Activated CD4-positive, alpha-beta memory T cell treated with anti-CD3 and anti-CD28 coated beads for 36 hours (primary cell): ENCODE measurements at regions not wholly inside any gene's neighbourhood (a gene's known extent, or its start where the extent isn't known, plus 50 kb on each side); places are given as distances from the start of the nearest gene placed in this dataset.
"Not testable (repeated sequence)": the region's sequence is repeated elsewhere in the genome, so short reads cannot be mapped to it uniquely, and the experiment has no call there.

ENCODE experiments used
- CTCF ChIA-PET: fragments of 350-600 bp; sonication (Branson Sonifier 250); formaldehyde crosslinking; loops from one replicate; lab custom pipeline; 2021; ENCODE audit warnings: antibody characterized with exemption, inconsistent platforms; lab: Charles Lee
- POLR2A ChIA-PET: fragments of 350-600 bp; sonication (Branson Sonifier 250); formaldehyde crosslinking; loops from one replicate; lab custom pipeline; 2021; ENCODE audit warnings: antibody characterized with exemption; lab: Charles Lee
- DNase-seq: peaks from one replicate; pipeline ENCODE4 v3.0.0-alpha.2; 2020
- H3K27ac Mint-ChIP-seq: one replicate; pipeline ENCODE4 v1.8.0; 2021; ENCODE audit warnings: mixed read lengths
- H3K27me3 Mint-ChIP-seq: one replicate; pipeline ENCODE4 v1.8.0; 2021; ENCODE audit warnings: mixed read lengths
- H3K36me3 Mint-ChIP-seq: one replicate; pipeline ENCODE4 v1.8.0; 2021; ENCODE audit warnings: mixed read lengths
- H3K4me1 Mint-ChIP-seq: one replicate; pipeline ENCODE4 v1.8.0; 2021; ENCODE audit warnings: low read depth, mixed read lengths
- H3K4me3 Mint-ChIP-seq: one replicate; pipeline ENCODE4 v1.8.0; 2021; ENCODE audit warnings: mild to moderate bottlenecking, mixed read lengths
- H3K9me3 Mint-ChIP-seq: one replicate; pipeline ENCODE4 v1.8.0; 2021; ENCODE audit warnings: mixed read lengths
- intact Hi-C: fragments of 100-400 bp; cut with micrococcal nuclease; formaldehyde crosslinking; loops from one replicate; pipeline ENCODE4 v1.15.1; 2023

- H3K4me1 Mint-ChIP-seq, H3K9me3 Mint-ChIP-seq, H3K27me3 Mint-ChIP-seq, POLR2A ChIA-PET, CTCF ChIA-PET, H3K4me3 Mint-ChIP-seq, DNase-seq, H3K27ac Mint-ChIP-seq, intact Hi-C loops, H3K36me3 Mint-ChIP-seq: not testable (repeated sequence)
Measured at GRCh38 chr4:96414853-96415252, 575.0 kb downstream of the PDHA2 start.

- no peaks in the 10 kb centered on the region for H3K4me1 Mint-ChIP-seq
- no peak overlapping the region for H3K4me3 Mint-ChIP-seq
- no peaks in the 10 kb centered on the region for H3K27me3 Mint-ChIP-seq
Measured at GRCh38 chr4:96429657-96430056, 589.8 kb downstream of the PDHA2 start.

GRCh38 chr4:96431094-96431493 is 591.2 kb downstream of the PDHA2 start:
- intact Hi-C loops, result no loop called here
- Mint-ChIP-seq H3K36me3 (no peaks in the 10 kb centered on the region), H3K4me3 (no peak overlapping the region), H3K27ac (no peak overlapping the region), H3K27me3 (no peaks in the 10 kb centered on the region), H3K4me1 (no peaks in the 10 kb centered on the region), H3K9me3 (no peaks in the 10 kb centered on the region)
- DNase-seq, result no peak
- CTCF ChIA-PET, result no interaction called here
- POLR2A ChIA-PET, result no interaction called here

More at GRCh38 chr4:96429657-96430056, 589.8 kb downstream of the PDHA2 start:
- Mint-ChIP-seq H3K27ac (no peak overlapping the region), H3K36me3 (no peaks in the 10 kb centered on the region), H3K9me3 (no peaks in the 10 kb centered on the region)
- no peak for DNase-seq
- CTCF ChIA-PET, result no interaction called here
- POLR2A ChIA-PET, result no interaction called here
- intact Hi-C loops, result no loop called here

- Mint-ChIP-seq H3K4me3 (no peak overlapping the region), H3K27ac (no peak overlapping the region), H3K9me3 (peaks cover 46% of the 10 kb centered on the region), H3K4me1 (no peaks in the 10 kb centered on the region), H3K27me3 (no peaks in the 10 kb centered on the region), H3K36me3 (peaks cover 5% of the 10 kb centered on the region)
- intact Hi-C loops, result no loop called here
- ChIA-PET CTCF (no interaction called here), POLR2A (no interaction called here)
- no peak for DNase-seq
Measured at GRCh38 chr4:96448315-96448872, 608.5 kb downstream of the PDHA2 start.

- Mint-ChIP-seq H3K36me3 (no peaks in the 10 kb centered on the region), H3K9me3 (peaks cover 15% of the 10 kb centered on the region), H3K27ac (no peak overlapping the region), H3K4me3 (no peak overlapping the region), H3K4me1 (no peaks in the 10 kb centered on the region), H3K27me3 (no peaks in the 10 kb centered on the region)
- CTCF ChIA-PET, result interaction anchor here (0.6 kb wide), 1 partner anchor 150 kb away, joined by 3 read pairs; no protein-coding TSS in a partner anchor
- DNase-seq, result no peak
- POLR2A ChIA-PET, result no interaction called here
- intact Hi-C loops, result no loop called here
Measured at GRCh38 chr4:96455045-96455720, 615.3 kb downstream of the PDHA2 start.

GRCh38 chr4:96458031-96458430 is 618.1 kb downstream of the PDHA2 start:
- POLR2A ChIA-PET, H3K36me3 Mint-ChIP-seq, H3K27me3 Mint-ChIP-seq, H3K27ac Mint-ChIP-seq, H3K4me3 Mint-ChIP-seq, H3K9me3 Mint-ChIP-seq, CTCF ChIA-PET, H3K4me1 Mint-ChIP-seq, intact Hi-C loops, DNase-seq: not testable (repeated sequence)

- ChIA-PET POLR2A (no interaction called here), CTCF (no interaction called here)
- DNase-seq, result no peak
- H3K36me3 Mint-ChIP-seq, result no peaks in the 10 kb centered on the region
- no peak overlapping the region for H3K27ac Mint-ChIP-seq
- intact Hi-C loops, result no loop called here
- no peaks in the 10 kb centered on the region for H3K27me3 Mint-ChIP-seq
- no peak overlapping the region for H3K4me3 Mint-ChIP-seq
- peaks cover 10% of the 10 kb centered on the region for H3K9me3 Mint-ChIP-seq
- no peaks in the 10 kb centered on the region for H3K4me1 Mint-ChIP-seq
Measured at GRCh38 chr4:96459105-96459504, 619.2 kb downstream of the PDHA2 start.

- DNase-seq, result no peak
- no peaks in the 10 kb centered on the region for H3K4me1 Mint-ChIP-seq
- ChIA-PET POLR2A (no interaction called here), CTCF (no interaction called here)
- no peak overlapping the region for H3K27ac Mint-ChIP-seq
- no peaks in the 10 kb centered on the region for H3K36me3 Mint-ChIP-seq
- no peaks in the 10 kb centered on the region for H3K27me3 Mint-ChIP-seq
- no peak overlapping the region for H3K4me3 Mint-ChIP-seq
- H3K9me3 Mint-ChIP-seq, result peaks cover 13% of the 10 kb centered on the region
- intact Hi-C loops, result no loop called here
Measured at GRCh38 chr4:96465834-96466233, 625.9 kb downstream of the PDHA2 start.

GRCh38 chr4:96471956-96472867 is 632.3 kb downstream of the PDHA2 start:
- no peak for DNase-seq
- Mint-ChIP-seq H3K36me3 (no peaks in the 10 kb centered on the region), H3K4me3 (no peak overlapping the region), H3K27me3 (no peaks in the 10 kb centered on the region), H3K9me3 (peaks cover 2% of the 10 kb centered on the region), H3K27ac (no peak overlapping the region), H3K4me1 (no peaks in the 10 kb centered on the region)
- ChIA-PET CTCF (no interaction called here), POLR2A (no interaction called here)
- intact Hi-C loops, result no loop called here

GRCh38 chr4:96473246-96473645 is 633.4 kb downstream of the PDHA2 start:
- intact Hi-C loops, result no loop called here
- ChIA-PET POLR2A (no interaction called here), CTCF (no interaction called here)
- H3K4me1 Mint-ChIP-seq, result no peaks in the 10 kb centered on the region
- no peaks in the 10 kb centered on the region for H3K36me3 Mint-ChIP-seq
- no peak overlapping the region for H3K4me3 Mint-ChIP-seq
- no peak overlapping the region for H3K27ac Mint-ChIP-seq
- peaks cover 2% of the 10 kb centered on the region for H3K9me3 Mint-ChIP-seq
- no peaks in the 10 kb centered on the region for H3K27me3 Mint-ChIP-seq
- DNase-seq, result no peak

GRCh38 chr4:96483308-96484030 is 643.6 kb downstream of the PDHA2 start:
- H3K4me1 Mint-ChIP-seq, result no peaks in the 10 kb centered on the region

GRCh38 chr4:96486563-96486962 is 646.7 kb downstream of the PDHA2 start:
- ChIA-PET CTCF (no interaction called here), POLR2A (no interaction called here)
- intact Hi-C loops, result no loop called here
- no peak for DNase-seq
- Mint-ChIP-seq H3K36me3 (no peaks in the 10 kb centered on the region), H3K9me3 (peaks cover 12% of the 10 kb centered on the region), H3K27ac (no peak overlapping the region), H3K4me3 (no peak overlapping the region), H3K27me3 (no peaks in the 10 kb centered on the region), H3K4me1 (no peaks in the 10 kb centered on the region)

More at GRCh38 chr4:96483308-96484030, 643.6 kb downstream of the PDHA2 start:
- no peak overlapping the region for H3K4me3 Mint-ChIP-seq
- no peak overlapping the region for H3K27ac Mint-ChIP-seq
- POLR2A ChIA-PET, result no interaction called here
- H3K27me3 Mint-ChIP-seq, result no peaks in the 10 kb centered on the region
- no peak for DNase-seq
- H3K36me3 Mint-ChIP-seq, result no peaks in the 10 kb centered on the region
- intact Hi-C loops, result no loop called here
- H3K9me3 Mint-ChIP-seq, result peaks cover 9% of the 10 kb centered on the region
- CTCF ChIA-PET, result no interaction called here
